ENCODE measurements at regions not wholly inside any gene's neighbourhood (a gene's known extent, or its start where the extent isn't known, plus 50 kb on each side); places are given as distances from the start of the nearest gene placed in this dataset.
"Not testable (repeated sequence)": the region's sequence is repeated elsewhere in the genome, so short reads cannot be mapped to it uniquely, and the experiment has no call there.

DNA sequence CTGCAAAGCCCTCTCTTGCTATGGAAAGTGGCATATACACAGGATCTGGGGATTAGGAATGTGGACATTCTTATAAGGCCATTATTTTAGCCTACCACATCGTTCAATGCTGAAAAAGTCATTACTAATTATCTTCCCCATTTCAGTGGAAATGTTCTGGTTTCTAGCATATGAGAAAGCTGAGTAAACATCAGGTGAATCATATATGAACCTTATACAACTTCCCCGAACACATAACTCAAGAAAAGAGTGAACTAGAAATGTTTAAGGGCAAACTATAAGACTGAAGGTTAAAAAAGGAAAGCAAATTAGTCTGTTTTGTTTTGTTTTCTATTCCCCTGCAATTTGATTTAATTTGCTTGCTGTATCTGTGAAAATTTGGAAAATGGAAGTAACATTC is 62.5 kb upstream of the SEC22B start:
- not testable (repeated sequence) for TF ChIP-seq ZNF8 (CRISPR knock-in tag; IDR thresholded peaks at IDR 0.05); BACH2 (CRISPR knock-in tag; IDR thresholded peaks at IDR 0.05; ENCODE audit: borderline replicate concordance); OSR1 (CRISPR knock-in tag; IDR thresholded peaks at IDR 0.05)

All from SK-N-SH treated with all-trans-retinoic acid at 6 μM for 48 hours (cell line).